GM12878 (cell line): ENCODE measurements at regions not wholly inside any gene's neighbourhood (a gene's known extent, or its start where the extent isn't known, plus 50 kb on each side); places are given as distances from the start of the nearest gene placed in this dataset.

Source experiments
- ATAC-seq: fragments of 200-7000 bp; cut with Tn5 transposase; 3 replicates; pipeline ENCODE4 v1.9.1; 2020; ENCODE audit warnings: mild to moderate bottlenecking, moderate library complexity
- BruUV-seq: library from RNA; stranded (reverse); fragments of 400-500 nt; replicated peaks from 2 replicates; lab custom pipeline; 2021; lab: Mats Ljungman, UMichigan
- CTCF ChIA-PET: fragments of 300-600 bp; sonication (Branson Sonifier 250); formaldehyde crosslinking; extraction: SDS; loops from one replicate; lab custom pipeline; 2021; ENCODE audit warnings: inconsistent platforms; lab: Yijun Ruan, JAX
- POLR2A ChIA-PET: fragments of 350-600 bp; formaldehyde crosslinking; extraction: SDS; loops from one replicate; lab custom pipeline; 2021; ENCODE audit warnings: inconsistent platforms; lab: Charles Lee
- RAD21 ChIA-PET: fragments of 300-600 bp; sonication (Branson Sonifier 250); formaldehyde crosslinking; loops from one replicate; lab custom pipeline; 2023; ENCODE audit warnings: antibody characterized with exemption; ENCODE audit not compliant: unreplicated experiment; lab: Charles Lee
- SMC1A ChIA-PET: fragments of 300-600 bp; sonication (Branson Sonifier 250); formaldehyde crosslinking; loops from one replicate; lab custom pipeline; 2023; ENCODE audit not compliant: unreplicated experiment, uncharacterized antibody; lab: Charles Lee
- DNase-seq: peaks from one replicate; pipeline ENCODE4 v3.0.0-alpha.2; 2011; ENCODE audit warnings: low read depth, low spot score
- FAIRE-seq: peaks from 3 replicates; lab custom pipeline; 2011; peaks lifted over from hg19 to GRCh38; lab: Jason Lieb, UNC
- H2AFZ ChIP-seq: 2 replicates; pipeline ENCODE4 v1.6.0; 2011; ENCODE audit warnings: low read depth, low read length, control low read depth; ENCODE audit not compliant: control insufficient read depth
- H3K27ac ChIP-seq: 2 replicates; pipeline ENCODE4 v1.5.1; 2011; ENCODE audit warnings: control low read depth; ENCODE audit not compliant: control insufficient read depth, insufficient read depth
- H3K27me3 ChIP-seq, 2 experiments: replicated peaks in 1 of 2; 2 replicates each; pipeline versions ENCODE4 v1.6.0 to v1.6.1; 2011; ENCODE audit warnings: low read length in 1 of 2; ENCODE audit not compliant: control insufficient read depth in 2 of 2, insufficient read depth in 2 of 2
- H3K36me3 ChIP-seq, 2 experiments: 2 replicates each; pipeline ENCODE4 v1.5.1; 2011; ENCODE audit warnings: low read length in 1 of 2; ENCODE audit not compliant: control insufficient read depth in 2 of 2, insufficient read depth in 2 of 2
- H3K4me1 ChIP-seq: 2 replicates; pipeline ENCODE4 v1.6.1; 2011; ENCODE audit warnings: mild to moderate bottlenecking, low read length, moderate library complexity, mixed read lengths; ENCODE audit not compliant: control insufficient read depth, insufficient read depth
- H3K4me2 ChIP-seq: 2 replicates; pipeline ENCODE4 v1.6.0; 2011; ENCODE audit warnings: control low read depth; ENCODE audit not compliant: control insufficient read depth, insufficient read depth
- H3K4me3 ChIP-seq: fragments of 200-600 bp; sonication (generic); 2 replicates; pipeline ENCODE4 v1.5.1; 2016
- H3K79me2 ChIP-seq: 2 replicates; pipeline ENCODE4 v1.6.0; 2011; ENCODE audit warnings: low read length; ENCODE audit not compliant: control insufficient read depth, insufficient read depth
- H3K9ac ChIP-seq: 2 replicates; pipeline ENCODE4 v1.8.0; 2011; ENCODE audit warnings: low read length, control low read depth, mixed read lengths; ENCODE audit not compliant: control insufficient read depth, insufficient read depth
- H3K9me3 ChIP-seq: replicated peaks from 3 replicates; pipeline ENCODE4 v1.5.1; 2011; ENCODE audit warnings: mild to moderate bottlenecking, low read length; ENCODE audit not compliant: control insufficient read depth, insufficient read depth
- H4K20me1 ChIP-seq: 2 replicates; pipeline ENCODE4 v1.6.0; 2011; ENCODE audit not compliant: control insufficient read depth, insufficient read depth
- MEF2B ChIP-seq: fragments of 450-650 bp; IDR thresholded peaks from 2 replicates; pipeline ENCODE4 v1.6.1; 2018; ENCODE audit warnings: mild to moderate bottlenecking, moderate library complexity; ENCODE audit not compliant: partially characterized antibody, poor library complexity, severe bottlenecking
- RAD21 ChIP-seq: IDR thresholded peaks from 2 replicates; pipeline ENCODE4 v1.6.1; 2011; ENCODE audit warnings: mild to moderate bottlenecking, low read depth, low read length, moderate library complexity; ENCODE audit not compliant: insufficient read depth
- RCOR1 ChIP-seq: conservative IDR thresholded peaks from 2 replicates; pipeline ENCODE4 v1.6.1; 2012; ENCODE audit warnings: low read depth, low read length, improper control_type of control experiment
- SMARCA5 ChIP-seq: fragments of 450-650 bp; IDR thresholded peaks from 2 replicates; pipeline ENCODE4 v1.6.1; 2017; ENCODE audit warnings: mild to moderate bottlenecking
- ZNF24 ChIP-seq: fragments of 450-650 bp; IDR thresholded peaks from 2 replicates; pipeline ENCODE4 v1.6.1; 2017; ENCODE audit warnings: antibody characterized with exemption, mild to moderate bottlenecking
- WGBS: methylation state at CpG from one replicate; pipeline ENCODE4 v1.1.6; 2016; ENCODE audit warnings: low lambda C conversion rate; ENCODE audit not compliant: insufficient replicate concordance, insufficient coverage; ENCODE audit errors: missing lambda C conversion rate; 5-methylcytosine and 5-hydroxymethylcytosine counted together
- in situ Hi-C: fragments of 300-500 bp; cut with MboI; formaldehyde crosslinking; loops from 9 replicates; pipeline ENCODE4 v1.14.3; 2018; ENCODE audit warnings: mixed read lengths
- intact Hi-C: fragments of 100-400 bp; cut with micrococcal nuclease; formaldehyde crosslinking; loops from one replicate; pipeline ENCODE4 v1.14.2; 2022; ENCODE audit not compliant: unreplicated experiment
- TF ChIP-seq, protein P1 (sequence below): fragments of 450-650 bp; IDR thresholded peaks from 2 replicates; pipeline ENCODE4 v1.6.1; 2016; ENCODE audit warnings: mild to moderate bottlenecking
- TF ChIP-seq, protein P2 (sequence below): fragments of 450-650 bp; IDR thresholded peaks from 2 replicates; pipeline ENCODE4 v1.6.1; 2014; ENCODE audit warnings: mild to moderate bottlenecking
- TF ChIP-seq, protein P3 (sequence below): fragments of 450-650 bp; IDR thresholded peaks from 2 replicates; pipeline ENCODE4 v1.6.1; 2017; ENCODE audit warnings: borderline replicate concordance

DNA sequence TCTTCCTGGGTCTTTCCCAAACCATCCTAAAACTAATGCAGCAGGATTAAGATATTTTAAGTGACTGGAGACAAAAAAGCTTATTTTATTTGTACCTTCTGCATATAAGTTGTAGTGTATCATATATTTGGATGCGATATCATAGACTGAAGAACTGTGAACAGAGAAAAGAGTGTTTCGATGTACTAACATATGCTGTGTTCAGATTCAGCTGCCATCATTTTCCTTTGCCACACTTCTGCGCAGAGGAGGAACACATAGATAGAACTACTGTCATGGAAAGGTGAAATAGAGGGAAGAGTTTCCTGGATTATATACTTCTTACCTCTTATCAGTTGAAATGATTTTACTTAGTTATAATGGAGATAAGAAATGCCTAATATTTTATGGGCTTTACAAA, 95.5 kb upstream of the CNTN3 start:
- Histone ChIP-seq H3K27ac (no peak overlapping the region), H3K79me2 (no peaks in the 10 kb centered on the region), H3K4me2 (no peak overlapping the region), H4K20me1 (no peaks in the 10 kb centered on the region), H3K9ac (no peak overlapping the region), H3K4me3 (no peak overlapping the region), H3K36me3 (no peaks in the 10 kb centered on the region), H3K4me1 (no peaks in the 10 kb centered on the region), H2AFZ (no peak overlapping the region), H3K27me3 (no peaks in the 10 kb centered on the region), H3K9me3 (no peaks in the 10 kb centered on the region)
- in situ Hi-C loops (no loop called here), intact Hi-C loops (no loop called here)
- ChIA-PET CTCF (no interaction called here), POLR2A (no interaction called here), RAD21 (no interaction called here), SMC1A (no interaction called here)
- FAIRE-seq (no peak), DNase-seq (no peak), ATAC-seq (no peak)
- TF ChIP-seq SMARCA5, result no peak
- TF ChIP-seq, protein P1, sequence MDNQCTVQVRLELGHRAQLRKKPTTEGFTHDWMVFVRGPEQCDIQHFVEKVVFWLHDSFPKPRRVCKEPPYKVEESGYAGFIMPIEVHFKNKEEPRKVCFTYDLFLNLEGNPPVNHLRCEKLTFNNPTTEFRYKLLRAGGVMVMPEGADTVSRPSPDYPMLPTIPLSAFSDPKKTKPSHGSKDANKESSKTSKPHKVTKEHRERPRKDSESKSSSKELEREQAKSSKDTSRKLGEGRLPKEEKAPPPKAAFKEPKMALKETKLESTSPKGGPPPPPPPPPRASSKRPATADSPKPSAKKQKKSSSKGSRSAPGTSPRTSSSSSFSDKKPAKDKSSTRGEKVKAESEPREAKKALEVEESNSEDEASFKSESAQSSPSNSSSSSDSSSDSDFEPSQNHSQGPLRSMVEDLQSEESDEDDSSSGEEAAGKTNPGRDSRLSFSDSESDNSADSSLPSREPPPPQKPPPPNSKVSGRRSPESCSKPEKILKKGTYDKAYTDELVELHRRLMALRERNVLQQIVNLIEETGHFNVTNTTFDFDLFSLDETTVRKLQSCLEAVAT, result no peak
- TF ChIP-seq, protein P2, sequence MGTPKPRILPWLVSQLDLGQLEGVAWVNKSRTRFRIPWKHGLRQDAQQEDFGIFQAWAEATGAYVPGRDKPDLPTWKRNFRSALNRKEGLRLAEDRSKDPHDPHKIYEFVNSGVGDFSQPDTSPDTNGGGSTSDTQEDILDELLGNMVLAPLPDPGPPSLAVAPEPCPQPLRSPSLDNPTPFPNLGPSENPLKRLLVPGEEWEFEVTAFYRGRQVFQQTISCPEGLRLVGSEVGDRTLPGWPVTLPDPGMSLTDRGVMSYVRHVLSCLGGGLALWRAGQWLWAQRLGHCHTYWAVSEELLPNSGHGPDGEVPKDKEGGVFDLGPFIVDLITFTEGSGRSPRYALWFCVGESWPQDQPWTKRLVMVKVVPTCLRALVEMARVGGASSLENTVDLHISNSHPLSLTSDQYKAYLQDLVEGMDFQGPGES, result no peak
- TF ChIP-seq RCOR1, result no peak
- no peak for TF ChIP-seq RAD21
- no peak for TF ChIP-seq MEF2B
- TF ChIP-seq, protein P3, sequence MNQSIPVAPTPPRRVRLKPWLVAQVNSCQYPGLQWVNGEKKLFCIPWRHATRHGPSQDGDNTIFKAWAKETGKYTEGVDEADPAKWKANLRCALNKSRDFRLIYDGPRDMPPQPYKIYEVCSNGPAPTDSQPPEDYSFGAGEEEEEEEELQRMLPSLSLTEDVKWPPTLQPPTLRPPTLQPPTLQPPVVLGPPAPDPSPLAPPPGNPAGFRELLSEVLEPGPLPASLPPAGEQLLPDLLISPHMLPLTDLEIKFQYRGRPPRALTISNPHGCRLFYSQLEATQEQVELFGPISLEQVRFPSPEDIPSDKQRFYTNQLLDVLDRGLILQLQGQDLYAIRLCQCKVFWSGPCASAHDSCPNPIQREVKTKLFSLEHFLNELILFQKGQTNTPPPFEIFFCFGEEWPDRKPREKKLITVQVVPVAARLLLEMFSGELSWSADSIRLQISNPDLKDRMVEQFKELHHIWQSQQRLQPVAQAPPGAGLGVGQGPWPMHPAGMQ, result no peak
- no peak for TF ChIP-seq ZNF24
- WGBS, result 23% methylated on average over 3 of the region's 3 CpGs
- no TSS peak for BruUV-seq
